ENCODE measurements at regions not wholly inside any gene's neighbourhood (a gene's known extent, or its start where the extent isn't known, plus 50 kb on each side); places are given as distances from the start of the nearest gene placed in this dataset.

DNA sequence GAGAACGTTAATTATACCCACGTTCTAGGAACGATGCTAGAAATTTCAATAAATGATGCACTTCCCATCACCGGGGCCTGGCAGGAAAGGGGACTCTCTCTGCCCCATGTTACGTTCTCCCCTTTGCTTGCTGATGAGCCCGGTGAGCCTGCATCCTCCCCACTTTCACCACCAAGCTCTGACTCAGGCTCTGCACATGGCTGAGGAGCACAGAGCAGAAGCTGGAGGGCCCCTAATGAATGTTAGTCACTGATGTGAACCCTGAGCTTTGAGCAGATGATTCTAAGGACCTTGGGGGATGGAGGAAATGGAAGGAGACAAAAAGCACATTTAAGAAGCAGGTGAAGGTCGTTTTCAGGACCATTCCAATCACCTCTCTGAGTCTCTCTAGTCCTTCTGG, 468.2 kb upstream of the ARID1B start:
- H3K27ac Mint-ChIP-seq = no peak overlapping the region
- H3K4me1 Mint-ChIP-seq (ENCODE audit: low read depth) = no peaks in the 10 kb centered on the region
- H3K9me3 Mint-ChIP-seq = no peaks in the 10 kb centered on the region
- H3K36me3 Mint-ChIP-seq (ENCODE audit: low read depth) = no peaks in the 10 kb centered on the region
- no peaks in the 10 kb centered on the region for H3K27me3 Mint-ChIP-seq
- H3K4me3 Mint-ChIP-seq = no peak overlapping the region

DNA sequence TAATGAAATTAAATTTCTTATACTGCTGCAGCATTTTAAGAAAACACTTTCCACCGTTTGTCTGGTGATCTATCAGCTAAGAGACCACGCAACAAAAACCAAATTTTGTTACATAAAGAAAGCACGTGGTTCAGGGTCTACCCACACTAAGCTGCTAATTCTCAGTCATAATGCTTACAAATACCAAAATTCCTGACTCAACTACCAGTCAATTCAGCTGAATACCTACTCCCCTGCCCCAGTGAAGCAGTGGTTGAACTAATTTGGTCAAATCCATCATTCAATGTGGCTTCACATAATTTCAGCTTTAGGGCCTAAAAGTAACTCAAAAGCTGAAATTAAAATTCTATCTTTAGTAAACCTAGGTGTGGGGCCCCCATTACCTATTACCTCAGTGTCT, 468.6 kb upstream of the ARID1B start:
- Mint-ChIP-seq H3K9me3 (no peaks in the 10 kb centered on the region), H3K27me3 (no peaks in the 10 kb centered on the region), H3K27ac (no peak overlapping the region), H3K4me1 (ENCODE audit: low read depth) (no peaks in the 10 kb centered on the region), H3K4me3 (no peak overlapping the region), H3K36me3 (ENCODE audit: low read depth) (no peaks in the 10 kb centered on the region)

DNA sequence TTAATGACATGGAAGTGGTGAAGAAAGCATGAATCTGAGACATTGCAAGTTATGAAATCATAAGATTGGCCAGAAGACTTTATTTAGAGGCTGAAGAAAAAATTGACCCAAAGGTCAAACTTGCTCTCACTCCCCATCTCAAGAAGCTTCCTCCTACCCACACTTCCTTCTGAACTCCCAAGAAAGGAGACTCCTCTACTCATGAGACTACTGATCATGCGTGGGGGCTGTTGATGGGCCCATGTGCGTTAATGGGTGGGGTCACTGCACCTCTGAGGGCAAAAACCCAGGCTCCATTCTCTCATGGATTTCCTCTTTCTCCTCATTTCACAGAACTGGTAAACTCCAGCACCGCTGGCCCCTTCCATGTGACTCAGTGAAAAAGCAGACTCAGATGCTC, 470.6 kb upstream of the ARID1B start:
- Mint-ChIP-seq H3K4me3 (no peak overlapping the region), H3K27ac (no peak overlapping the region)

DNA sequence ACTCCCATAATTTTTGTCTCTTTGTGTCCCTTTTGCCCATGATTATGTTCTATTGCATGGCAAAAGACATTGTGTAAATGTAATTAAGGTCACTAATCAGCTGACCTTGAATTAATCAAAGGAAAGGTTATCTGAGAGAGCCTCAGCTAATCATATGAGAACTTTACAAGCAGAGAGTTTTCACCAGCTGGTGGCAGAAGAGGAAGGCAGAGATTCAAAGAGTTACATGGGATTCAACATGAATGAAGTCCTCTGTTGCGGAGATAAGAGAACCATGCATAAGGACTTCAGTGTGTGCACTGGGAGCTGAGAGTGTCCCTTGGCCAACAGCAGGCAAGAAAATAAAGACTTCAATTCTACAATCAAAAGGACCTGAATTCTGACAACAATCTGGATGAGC, 494.1 kb upstream of the ARID1B start:
- peaks cover under 1% of the 10 kb centered on the region for H3K36me3 Mint-ChIP-seq (ENCODE audit: low read depth)
- H3K9me3 Mint-ChIP-seq = peaks cover under 1% of the 10 kb centered on the region

More for the DNA sequence above, 470.6 kb upstream of the ARID1B start:
- H3K36me3 Mint-ChIP-seq (ENCODE audit: low read depth) = no peaks in the 10 kb centered on the region
- H3K4me1 Mint-ChIP-seq (ENCODE audit: low read depth) = no peaks in the 10 kb centered on the region
- H3K27me3 Mint-ChIP-seq = no peaks in the 10 kb centered on the region
- no peaks in the 10 kb centered on the region for H3K9me3 Mint-ChIP-seq

DNA sequence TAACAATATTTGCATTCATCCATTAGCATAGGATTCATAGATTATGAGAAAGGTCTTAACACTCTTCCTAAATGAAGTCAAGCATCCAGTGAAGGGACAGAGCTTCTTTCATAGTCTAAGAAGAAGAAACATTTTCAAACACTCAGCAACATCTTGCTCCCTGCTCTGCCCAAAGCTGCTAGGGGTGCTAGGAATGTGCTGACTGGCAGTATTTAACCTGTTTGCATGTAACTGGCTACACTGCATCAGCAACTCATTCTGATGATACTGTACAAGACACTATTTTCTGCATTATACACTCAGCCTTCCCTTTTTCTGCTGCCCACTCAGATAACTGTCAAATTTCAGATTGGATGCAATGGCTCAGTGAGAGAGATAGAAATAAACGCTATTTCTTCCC, 495.1 kb upstream of the ARID1B start:
- H3K9me3 Mint-ChIP-seq = peaks cover 6% of the 10 kb centered on the region
- H3K4me1 Mint-ChIP-seq (ENCODE audit: low read depth) = peaks cover 12% of the 10 kb centered on the region
- H3K4me3 Mint-ChIP-seq = no peak overlapping the region

More for the DNA sequence above, 494.1 kb upstream of the ARID1B start:
- H3K4me3 Mint-ChIP-seq = no peak overlapping the region
- no peaks in the 10 kb centered on the region for H3K27me3 Mint-ChIP-seq
- H3K4me1 Mint-ChIP-seq (ENCODE audit: low read depth) = peaks cover 10% of the 10 kb centered on the region
- no peak overlapping the region for H3K27ac Mint-ChIP-seq

DNA sequence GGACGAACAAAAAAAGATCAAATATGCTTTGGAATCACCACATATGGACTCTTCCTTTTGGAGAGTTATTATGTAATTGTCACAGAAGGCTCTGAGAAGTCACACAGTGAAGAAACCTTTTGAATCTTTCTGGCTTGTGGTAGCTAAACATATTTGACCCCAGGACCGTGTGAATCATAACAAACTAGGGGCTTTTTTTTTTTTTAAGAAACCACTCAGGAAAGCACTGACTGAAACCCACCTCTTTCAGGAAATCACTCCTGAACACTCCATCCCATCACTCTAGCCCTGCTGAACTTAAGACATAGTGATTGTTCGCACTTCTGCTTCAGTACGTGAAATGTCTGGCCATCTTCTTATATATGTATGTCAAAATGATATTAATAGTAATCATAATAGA, 495.9 kb upstream of the ARID1B start:
- H3K4me3 Mint-ChIP-seq = no peak overlapping the region
- peaks cover 5% of the 10 kb centered on the region for H3K36me3 Mint-ChIP-seq (ENCODE audit: low read depth)
- no peak overlapping the region for H3K27ac Mint-ChIP-seq

More for the DNA sequence above, 495.1 kb upstream of the ARID1B start:
- Mint-ChIP-seq H3K27me3 (no peaks in the 10 kb centered on the region), H3K27ac (no peak overlapping the region), H3K36me3 (ENCODE audit: low read depth) (peaks cover 5% of the 10 kb centered on the region)

DNA sequence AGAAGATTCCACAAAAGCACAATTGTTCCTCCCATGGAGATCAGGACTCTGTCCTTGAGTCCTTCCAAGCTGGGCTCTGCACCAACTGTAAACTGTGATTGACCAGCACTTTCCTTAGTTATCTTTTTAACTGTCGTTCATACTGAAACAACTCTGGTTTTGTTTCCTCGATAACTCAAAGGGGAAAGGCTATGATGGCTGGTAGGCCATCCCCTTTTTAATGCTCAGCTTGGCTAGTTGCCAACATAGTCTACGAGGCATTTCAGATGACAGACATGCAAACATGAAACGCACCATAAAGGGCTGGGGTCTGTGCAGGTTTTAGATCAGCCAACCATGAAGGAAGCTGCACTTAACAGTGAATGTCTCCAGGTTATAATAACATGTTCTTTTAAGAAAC, 497.1 kb upstream of the ARID1B start:
- peaks cover 6% of the 10 kb centered on the region for H3K9me3 Mint-ChIP-seq
- H3K4me1 Mint-ChIP-seq (ENCODE audit: low read depth) = peaks cover 12% of the 10 kb centered on the region
- peaks cover 5% of the 10 kb centered on the region for H3K36me3 Mint-ChIP-seq (ENCODE audit: low read depth)
- no peak overlapping the region for H3K27ac Mint-ChIP-seq
- no peak overlapping the region for H3K4me3 Mint-ChIP-seq
- H3K27me3 Mint-ChIP-seq = no peaks in the 10 kb centered on the region

More for the DNA sequence above, 495.9 kb upstream of the ARID1B start:
- peaks cover 6% of the 10 kb centered on the region for H3K9me3 Mint-ChIP-seq
- no peaks in the 10 kb centered on the region for H3K27me3 Mint-ChIP-seq
- peaks cover 12% of the 10 kb centered on the region for H3K4me1 Mint-ChIP-seq (ENCODE audit: low read depth)

DNA sequence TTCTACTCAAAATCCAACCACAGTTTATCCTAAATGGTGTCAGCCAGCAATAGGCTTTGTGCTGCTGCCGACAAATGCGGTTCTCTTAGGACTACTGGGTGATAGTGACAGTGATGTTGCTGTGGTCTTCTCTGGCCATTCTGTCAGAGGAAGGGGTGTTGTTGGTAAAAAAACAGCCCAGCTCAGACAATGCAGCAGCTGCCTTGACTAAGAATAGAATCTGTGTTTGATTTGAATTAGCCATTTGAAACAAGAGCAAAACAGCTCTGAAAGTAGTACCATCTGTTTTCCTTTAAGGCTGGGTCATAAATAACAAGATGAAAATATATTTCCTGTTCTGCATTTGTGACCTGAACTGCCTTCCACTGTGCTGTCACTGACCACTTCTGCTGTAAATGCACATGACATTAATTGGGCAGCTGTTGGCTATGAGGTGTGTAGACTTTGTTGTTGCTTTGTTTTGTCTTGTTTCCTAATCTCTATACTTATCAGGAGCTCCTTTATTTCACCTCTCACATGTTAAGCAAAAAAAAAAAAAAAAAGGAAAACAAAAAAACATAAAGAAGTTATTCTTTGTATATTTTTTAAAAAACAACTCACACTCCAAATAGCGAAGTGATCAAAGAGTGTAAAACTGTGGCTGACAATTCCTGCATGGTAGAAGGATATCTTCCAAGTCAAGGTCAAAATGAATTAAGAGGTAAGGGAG, 497.8 kb upstream of the ARID1B start:
- no peak overlapping the region for H3K27ac Mint-ChIP-seq
- no peak overlapping the region for H3K4me3 Mint-ChIP-seq
- peaks cover 6% of the 10 kb centered on the region for H3K9me3 Mint-ChIP-seq
- peaks cover 12% of the 10 kb centered on the region for H3K4me1 Mint-ChIP-seq (ENCODE audit: low read depth)
- no peaks in the 10 kb centered on the region for H3K27me3 Mint-ChIP-seq
- H3K36me3 Mint-ChIP-seq (ENCODE audit: low read depth) = peaks cover 5% of the 10 kb centered on the region

DNA sequence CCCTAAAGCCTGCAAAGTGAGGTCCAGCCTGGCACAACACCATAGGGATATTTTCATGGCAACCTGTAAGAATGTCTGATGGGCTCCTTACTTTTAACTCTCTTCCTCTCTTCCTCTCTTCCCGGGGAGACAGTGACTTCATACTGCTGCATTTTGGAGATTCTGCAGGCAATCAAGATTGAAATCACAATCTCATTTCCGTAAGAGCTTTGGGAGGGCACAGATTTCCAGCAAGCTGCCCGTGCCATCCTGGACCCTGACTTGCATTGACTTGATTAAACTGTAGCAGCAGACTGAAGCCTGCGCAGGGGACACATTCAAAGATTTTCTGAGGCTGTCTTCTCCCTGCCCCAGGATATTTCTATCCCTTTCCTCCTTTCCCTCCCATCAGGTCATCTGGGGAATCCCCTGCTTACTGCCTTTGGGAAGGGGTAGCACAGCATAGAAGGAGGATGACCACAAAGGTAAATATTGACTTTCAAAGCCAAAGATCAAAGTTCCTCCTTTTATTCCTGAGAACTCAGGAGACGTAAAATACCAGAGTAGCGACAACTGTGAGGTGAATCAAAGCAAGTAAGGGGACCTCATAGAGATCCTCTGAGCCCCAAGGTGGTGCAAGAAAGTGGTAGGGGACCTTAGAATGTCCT, 504.0 kb upstream of the ARID1B start:
- no peaks in the 10 kb centered on the region for H3K27me3 Mint-ChIP-seq
- H3K4me1 Mint-ChIP-seq (ENCODE audit: low read depth) = peaks cover 24% of the 10 kb centered on the region
- peaks cover 6% of the 10 kb centered on the region for H3K9me3 Mint-ChIP-seq
- no peak overlapping the region for H3K4me3 Mint-ChIP-seq
- H3K27ac Mint-ChIP-seq = no peak overlapping the region
- H3K36me3 Mint-ChIP-seq (ENCODE audit: low read depth) = peaks cover 5% of the 10 kb centered on the region

DNA sequence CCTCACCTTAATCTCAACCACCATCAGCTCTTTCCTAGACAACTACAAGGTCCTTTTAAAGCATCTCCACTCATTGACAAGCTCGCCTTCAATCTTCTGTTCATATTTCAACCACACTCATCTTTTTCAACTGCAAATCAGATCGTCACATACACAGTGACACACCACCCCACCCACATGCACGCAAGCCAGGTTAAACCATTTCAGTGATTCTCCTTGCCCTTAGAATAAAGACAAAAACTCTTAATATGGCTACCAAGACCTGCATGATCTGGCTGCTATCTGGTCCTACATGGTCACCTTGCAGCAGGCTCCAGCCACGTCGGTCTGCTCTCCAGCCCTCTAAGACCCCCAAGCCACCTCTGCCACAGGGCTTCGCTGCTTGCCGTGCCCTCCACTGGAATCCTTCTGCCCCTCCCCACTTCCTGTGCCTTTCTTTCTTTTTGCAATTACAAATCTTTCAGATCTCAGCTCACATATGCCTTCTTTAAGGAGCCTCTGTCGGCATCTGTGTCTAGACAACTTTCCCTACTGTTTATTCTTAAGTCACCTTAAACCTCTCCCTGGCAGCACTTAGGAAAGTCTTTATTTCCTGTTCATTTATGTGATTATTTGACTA, 507.3 kb upstream of the ARID1B start:
- Mint-ChIP-seq H3K4me1 (ENCODE audit: low read depth) (peaks cover 22% of the 10 kb centered on the region), H3K27ac (peak overlapping the region; percentile 29), H3K36me3 (ENCODE audit: low read depth) (peaks cover 4% of the 10 kb centered on the region), H3K27me3 (no peaks in the 10 kb centered on the region), H3K4me3 (peak overlapping the region; percentile 56), H3K9me3 (no peaks in the 10 kb centered on the region)

DNA sequence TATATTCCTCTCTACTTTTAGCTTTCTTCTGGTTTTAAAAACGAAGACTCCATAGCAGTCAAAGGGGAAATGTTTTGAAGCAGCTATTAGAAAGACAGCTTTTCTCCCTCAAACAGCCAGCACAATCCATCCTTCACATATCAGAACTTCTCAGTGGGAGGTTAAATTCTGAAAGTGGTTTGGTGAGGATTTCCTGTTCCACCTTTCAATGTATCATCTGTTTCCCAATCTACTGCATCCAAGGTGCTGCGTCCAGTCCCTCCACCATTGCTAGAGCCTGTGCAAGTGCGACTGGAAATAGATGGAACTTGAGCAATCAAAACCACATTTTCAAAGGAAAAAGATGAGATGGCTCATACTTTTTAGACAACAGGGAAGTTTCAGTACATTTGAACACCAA, 508.3 kb upstream of the ARID1B start:
- Mint-ChIP-seq H3K4me3 (peak overlapping the region; percentile 0), H3K36me3 (ENCODE audit: low read depth) (peaks cover 4% of the 10 kb centered on the region), H3K4me1 (ENCODE audit: low read depth) (peaks cover 22% of the 10 kb centered on the region), H3K9me3 (no peaks in the 10 kb centered on the region), H3K27ac (no peak overlapping the region), H3K27me3 (no peaks in the 10 kb centered on the region)

DNA sequence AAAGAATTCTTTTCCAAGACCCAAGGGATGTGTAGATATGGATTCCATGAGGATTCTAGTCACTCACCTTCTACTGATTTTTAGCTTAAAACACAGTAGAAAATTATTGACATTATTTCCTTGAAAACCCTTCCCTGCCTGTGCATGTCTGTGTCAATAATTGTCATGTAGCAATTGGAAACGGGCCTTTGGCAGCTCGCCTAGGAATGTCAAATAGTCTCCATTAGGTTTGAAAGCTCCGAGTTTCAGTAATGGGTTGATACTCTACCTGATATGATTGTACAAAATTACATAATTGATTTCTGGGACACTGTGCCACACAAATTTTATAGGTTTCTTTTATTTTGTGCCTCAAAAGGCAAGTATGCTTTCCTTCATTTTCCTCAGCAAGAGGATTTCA, 515.2 kb upstream of the ARID1B start:
- Mint-ChIP-seq H3K36me3 (ENCODE audit: low read depth) (peaks cover 4% of the 10 kb centered on the region), H3K9me3 (no peaks in the 10 kb centered on the region), H3K4me1 (ENCODE audit: low read depth) (no peaks in the 10 kb centered on the region), H3K27ac (no peak overlapping the region), H3K27me3 (no peaks in the 10 kb centered on the region), H3K4me3 (no peak overlapping the region)

DNA sequence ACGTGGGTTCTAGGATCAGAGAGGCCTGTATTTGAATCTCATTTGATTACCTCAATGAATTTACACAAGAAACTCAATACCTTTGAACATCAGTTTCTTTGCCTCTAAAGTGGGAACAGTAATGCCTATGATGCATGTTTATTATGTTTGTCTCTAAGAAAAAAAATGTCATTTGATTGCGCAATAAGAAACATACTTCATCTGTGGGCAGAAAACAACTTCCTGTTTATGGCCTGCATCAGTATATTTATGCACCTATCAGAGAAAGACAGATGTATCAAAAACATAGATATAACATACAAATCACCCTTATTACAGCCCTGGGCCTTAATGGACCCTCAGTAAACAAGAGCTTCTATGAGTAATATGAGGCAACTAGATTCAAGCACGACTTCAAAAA, 516.4 kb upstream of the ARID1B start:
- H3K4me1 Mint-ChIP-seq (ENCODE audit: low read depth) = peaks cover 7% of the 10 kb centered on the region
- no peak overlapping the region for H3K27ac Mint-ChIP-seq
- no peaks in the 10 kb centered on the region for H3K9me3 Mint-ChIP-seq
- no peak overlapping the region for H3K4me3 Mint-ChIP-seq
- peaks cover under 1% of the 10 kb centered on the region for H3K36me3 Mint-ChIP-seq (ENCODE audit: low read depth)
- H3K27me3 Mint-ChIP-seq = no peaks in the 10 kb centered on the region

DNA sequence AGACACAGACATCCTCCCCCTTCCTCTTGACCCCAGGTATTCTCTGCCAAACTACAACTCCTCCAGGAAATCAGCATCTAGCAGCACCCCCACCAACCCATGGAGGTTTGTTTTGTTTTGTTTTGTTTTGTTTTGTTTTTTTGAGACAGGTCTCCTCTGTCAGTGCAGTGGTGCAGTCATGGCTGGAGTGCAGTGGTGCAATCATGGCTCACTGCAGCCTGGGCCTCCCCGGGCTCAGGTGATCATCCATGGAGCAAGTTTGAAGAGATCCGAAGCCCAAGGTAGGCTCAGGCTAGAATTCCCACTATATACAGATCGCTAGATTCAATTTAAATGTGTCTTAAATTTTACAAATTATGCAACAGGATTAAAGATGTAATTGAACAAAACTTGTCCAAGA, 518.2 kb upstream of the ARID1B start:
- Mint-ChIP-seq H3K27ac (no peak overlapping the region), H3K9me3 (no peaks in the 10 kb centered on the region), H3K36me3 (ENCODE audit: low read depth) (no peaks in the 10 kb centered on the region), H3K4me1 (ENCODE audit: low read depth) (peaks cover 16% of the 10 kb centered on the region), H3K27me3 (no peaks in the 10 kb centered on the region), H3K4me3 (no peak overlapping the region)

DNA sequence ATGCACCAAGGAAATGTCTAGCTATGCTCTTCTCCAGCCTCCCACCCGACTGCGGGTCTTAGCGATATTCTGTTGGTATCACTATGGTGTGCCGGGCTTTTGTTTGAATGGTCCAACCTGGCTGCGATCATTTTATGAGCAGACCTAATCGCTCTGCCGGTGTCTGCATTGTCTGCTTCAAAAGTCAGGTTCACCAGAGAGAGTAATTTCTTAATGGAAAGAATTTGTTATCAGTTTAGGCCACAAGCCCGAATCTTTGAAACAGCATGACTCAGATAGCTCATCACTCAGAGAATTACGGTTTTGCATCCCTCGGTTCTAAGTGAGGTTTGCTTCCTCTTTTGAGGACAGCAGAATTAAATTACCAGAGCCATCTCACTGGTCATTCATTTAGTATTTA, 521.0 kb upstream of the ARID1B start:
- H3K9me3 Mint-ChIP-seq = peaks cover 9% of the 10 kb centered on the region
- H3K36me3 Mint-ChIP-seq (ENCODE audit: low read depth) = no peaks in the 10 kb centered on the region
- H3K27me3 Mint-ChIP-seq = no peaks in the 10 kb centered on the region
- H3K4me1 Mint-ChIP-seq (ENCODE audit: low read depth) = peaks cover 22% of the 10 kb centered on the region
- H3K4me3 Mint-ChIP-seq = no peak overlapping the region
- H3K27ac Mint-ChIP-seq = peak overlapping the region; percentile 51
